ENCODE measurements at regions not wholly inside any gene's neighbourhood (a gene's known extent, or its start where the extent isn't known, plus 50 kb on each side); places are given as distances from the start of the nearest gene placed in this dataset.
"Not testable (repeated sequence)": the region's sequence is repeated elsewhere in the genome, so short reads cannot be mapped to it uniquely, and the experiment has no call there.

DNA sequence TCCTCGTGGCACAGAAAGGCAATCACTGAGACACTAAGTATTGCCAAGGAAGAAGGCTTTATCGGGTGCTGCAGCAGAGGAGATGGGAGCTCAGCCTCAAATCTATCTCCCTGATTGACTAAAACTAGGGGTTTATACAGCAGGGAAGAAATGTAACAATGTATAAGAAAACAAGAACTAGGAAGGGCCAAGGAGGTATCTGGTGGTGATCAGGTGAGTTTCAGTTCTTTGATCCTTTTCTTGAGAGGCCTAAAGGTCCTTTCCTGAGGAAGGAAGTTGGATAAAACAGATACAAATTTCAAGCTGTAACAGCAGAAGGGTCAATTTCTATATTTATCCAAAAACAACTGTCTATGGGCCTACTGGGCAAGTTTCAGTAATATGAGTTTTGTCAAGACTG, 212.4 kb downstream of the COPRS start:
- in situ Hi-C loops (cut with MboI; ENCODE audit: low sequenced_read_pairs, unreplicated experiment) = no loop called here
- DNase-seq (ENCODE audit: low spot score) = no peak
- TF ChIP-seq, protein P1, sequence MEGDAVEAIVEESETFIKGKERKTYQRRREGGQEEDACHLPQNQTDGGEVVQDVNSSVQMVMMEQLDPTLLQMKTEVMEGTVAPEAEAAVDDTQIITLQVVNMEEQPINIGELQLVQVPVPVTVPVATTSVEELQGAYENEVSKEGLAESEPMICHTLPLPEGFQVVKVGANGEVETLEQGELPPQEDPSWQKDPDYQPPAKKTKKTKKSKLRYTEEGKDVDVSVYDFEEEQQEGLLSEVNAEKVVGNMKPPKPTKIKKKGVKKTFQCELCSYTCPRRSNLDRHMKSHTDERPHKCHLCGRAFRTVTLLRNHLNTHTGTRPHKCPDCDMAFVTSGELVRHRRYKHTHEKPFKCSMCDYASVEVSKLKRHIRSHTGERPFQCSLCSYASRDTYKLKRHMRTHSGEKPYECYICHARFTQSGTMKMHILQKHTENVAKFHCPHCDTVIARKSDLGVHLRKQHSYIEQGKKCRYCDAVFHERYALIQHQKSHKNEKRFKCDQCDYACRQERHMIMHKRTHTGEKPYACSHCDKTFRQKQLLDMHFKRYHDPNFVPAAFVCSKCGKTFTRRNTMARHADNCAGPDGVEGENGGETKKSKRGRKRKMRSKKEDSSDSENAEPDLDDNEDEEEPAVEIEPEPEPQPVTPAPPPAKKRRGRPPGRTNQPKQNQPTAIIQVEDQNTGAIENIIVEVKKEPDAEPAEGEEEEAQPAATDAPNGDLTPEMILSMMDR (IDR thresholded peaks at IDR 0.05; ENCODE audit: borderline replicate concordance, control extremely low read depth, extremely low read depth, insufficient read depth, missing control alignments) = no peak

DNA sequence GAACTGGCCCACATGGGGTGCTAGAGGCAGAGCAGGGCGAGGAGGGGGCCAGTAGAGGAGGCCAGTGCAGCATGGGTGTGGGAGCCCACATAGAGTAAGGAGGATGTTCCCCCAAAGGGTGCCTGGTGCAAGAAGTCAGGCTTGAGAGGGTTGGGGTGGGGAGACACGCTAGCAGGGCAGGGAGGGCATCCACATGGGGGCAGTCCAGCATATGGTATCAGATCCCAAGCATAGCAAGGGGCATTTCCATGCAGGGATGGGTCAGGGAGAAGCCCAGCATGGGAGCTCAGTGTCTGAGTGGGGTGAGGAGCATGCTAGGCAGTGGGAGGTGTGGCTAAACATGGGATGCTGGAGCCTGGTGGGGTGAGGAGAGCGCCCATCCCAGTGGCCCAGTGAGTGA, 213.7 kb downstream of the COPRS start:
- no peak for DNase-seq (ENCODE audit: low spot score)
- in situ Hi-C loops (cut with MboI; ENCODE audit: low sequenced_read_pairs, unreplicated experiment) = no loop called here
- TF ChIP-seq, protein P1 (IDR thresholded peaks at IDR 0.05; ENCODE audit: borderline replicate concordance, control extremely low read depth, extremely low read depth, insufficient read depth, missing control alignments) = no peak

DNA sequence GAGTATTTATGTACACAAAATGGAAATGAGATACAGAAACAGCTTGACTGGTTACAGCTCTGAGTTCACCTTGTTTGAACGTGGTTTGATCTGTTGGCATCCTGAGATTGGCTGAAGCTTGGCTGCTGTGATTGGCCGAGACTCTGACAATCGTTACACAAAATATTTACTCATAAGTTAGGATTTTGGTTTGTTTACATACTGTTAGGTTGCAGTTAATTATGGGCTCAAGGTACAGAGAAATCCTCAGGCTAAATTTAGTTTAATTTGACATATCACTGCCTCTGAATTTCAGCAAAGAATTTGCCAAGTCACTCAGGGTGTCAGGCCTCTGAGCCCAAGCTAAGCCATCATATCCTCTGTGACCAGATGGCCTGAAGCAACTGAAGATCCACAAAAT, 227.3 kb downstream of the COPRS start:
- in situ Hi-C loops (cut with MboI; ENCODE audit: low sequenced_read_pairs, unreplicated experiment) = no loop called here
- TF ChIP-seq, protein P1 (IDR thresholded peaks at IDR 0.05; ENCODE audit: borderline replicate concordance, control extremely low read depth, extremely low read depth, insufficient read depth, missing control alignments) = no peak
- no peak for DNase-seq (ENCODE audit: low spot score)

DNA sequence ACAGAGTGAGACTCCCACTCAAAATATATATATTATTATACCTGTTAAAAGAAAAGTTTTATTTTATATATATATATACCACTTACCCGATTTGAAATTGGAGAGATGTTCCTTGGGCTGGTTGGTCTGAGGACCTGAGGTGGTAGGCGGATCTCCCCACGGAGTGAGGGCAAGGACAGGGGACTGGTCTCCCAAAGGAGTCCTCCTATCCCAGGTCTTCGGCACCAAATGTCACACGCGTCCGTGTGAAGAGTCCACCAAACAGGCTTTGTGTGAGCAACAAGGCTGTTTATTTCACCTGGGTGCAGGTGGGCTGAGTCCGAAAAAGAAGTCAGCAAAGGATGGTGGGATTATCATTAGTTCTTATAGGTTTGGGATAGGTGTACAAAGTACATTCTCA, 228.2 kb downstream of the COPRS start:
- in situ Hi-C loops (cut with MboI; ENCODE audit: low sequenced_read_pairs, unreplicated experiment); DNase-seq (ENCODE audit: low spot score): not testable (repeated sequence)

DNA sequence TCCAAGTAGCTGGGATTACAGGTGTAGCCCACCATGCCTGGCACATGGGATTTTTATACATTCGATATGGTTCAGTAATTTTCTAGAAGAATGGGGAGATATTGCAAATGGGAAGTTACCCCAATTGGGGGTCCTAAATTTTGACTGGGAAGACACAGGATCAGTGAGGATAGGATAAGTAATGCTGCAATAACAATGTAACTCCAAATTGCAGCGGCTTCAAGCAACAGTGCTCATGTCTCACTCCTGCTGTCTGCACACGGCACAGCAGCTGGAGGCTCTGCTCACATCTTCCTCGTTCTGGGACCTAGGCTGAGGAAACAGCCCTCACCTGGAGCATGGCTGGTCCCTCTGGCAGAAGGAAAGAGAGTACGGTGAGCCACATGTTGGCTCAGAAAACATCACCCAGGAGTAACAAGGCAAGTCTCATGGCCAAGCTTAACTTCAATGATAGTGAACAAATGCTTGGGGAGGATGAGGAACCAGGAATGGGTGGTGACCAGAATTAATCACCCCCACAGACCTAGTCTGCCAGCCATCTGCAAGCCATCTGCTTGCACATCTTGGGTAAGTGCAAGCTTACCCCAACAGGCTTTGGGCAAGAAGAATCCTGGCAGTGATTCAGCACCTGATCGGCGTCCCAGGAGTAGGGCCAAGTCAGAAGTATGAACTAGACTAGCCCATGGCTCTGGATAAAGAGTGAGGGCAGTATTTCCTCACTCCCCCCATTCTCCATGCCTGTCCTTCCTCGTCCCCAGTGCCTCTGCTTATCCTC, 229.2 kb downstream of the COPRS start:
- no peak for DNase-seq (ENCODE audit: low spot score)
- TF ChIP-seq, protein P1 (IDR thresholded peaks at IDR 0.05; ENCODE audit: borderline replicate concordance, control extremely low read depth, extremely low read depth, insufficient read depth, missing control alignments) = no peak
- in situ Hi-C loops (cut with MboI; ENCODE audit: low sequenced_read_pairs, unreplicated experiment) = no loop called here

DNA sequence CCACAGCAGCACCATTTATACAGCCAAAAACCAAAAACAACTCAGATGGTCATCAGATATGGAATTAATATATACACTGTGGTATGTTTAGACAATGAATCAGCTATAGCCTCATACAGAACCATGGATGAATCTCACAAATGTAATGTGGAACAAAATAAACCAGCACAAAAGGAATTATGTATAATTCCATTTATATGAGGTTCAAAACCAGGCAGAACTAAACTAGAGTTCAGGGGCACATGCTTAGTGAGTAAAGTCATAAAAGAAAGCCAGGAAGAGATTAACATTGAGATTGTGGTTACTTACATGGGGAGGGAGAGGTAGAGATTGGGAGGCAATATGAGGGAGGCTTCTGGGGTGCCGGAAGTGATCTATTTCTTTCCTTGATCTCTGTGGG, 231.1 kb downstream of the COPRS start:
- TF ChIP-seq, protein P1 (IDR thresholded peaks at IDR 0.05; ENCODE audit: borderline replicate concordance, control extremely low read depth, extremely low read depth, insufficient read depth, missing control alignments) = no peak
- in situ Hi-C loops (cut with MboI; ENCODE audit: low sequenced_read_pairs, unreplicated experiment) = no loop called here
- DNase-seq (ENCODE audit: low spot score) = no peak

DNA sequence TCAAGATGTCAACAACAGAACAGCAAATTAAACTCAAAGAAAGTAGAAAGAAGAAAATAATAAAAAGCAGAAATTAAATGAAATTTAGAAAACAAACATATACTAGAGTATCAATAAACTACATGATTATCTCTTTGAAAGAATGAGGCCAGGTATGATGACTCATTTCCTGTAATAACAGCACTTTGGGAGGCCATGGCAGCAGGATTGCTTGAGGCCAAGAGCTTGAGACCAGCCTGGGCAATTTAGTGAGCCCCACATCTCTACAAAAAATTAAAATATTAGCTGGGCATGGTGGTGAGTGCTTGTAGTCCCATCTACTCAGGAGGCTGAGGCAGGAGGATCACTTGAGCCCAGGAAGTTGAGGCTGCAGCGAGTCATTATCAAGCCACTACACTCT, 232.5 kb downstream of the RAB11FIP4 start:
- in situ Hi-C loops (cut with MboI; ENCODE audit: low sequenced_read_pairs, unreplicated experiment) = no loop called here
- TF ChIP-seq, protein P1 (IDR thresholded peaks at IDR 0.05; ENCODE audit: borderline replicate concordance, control extremely low read depth, extremely low read depth, insufficient read depth, missing control alignments) = no peak
- no peak for DNase-seq (ENCODE audit: low spot score)
